Ovary (tissue), 3 donors: ENCODE measurements at regions not wholly inside any gene's neighbourhood (a gene's known extent, or its start where the extent isn't known, plus 50 kb on each side); places are given as distances from the start of the nearest gene placed in this dataset.

ENCODE experiments used
- CTCF ChIP-seq, 3 donors: fragments of 450-650 bp in 2 of 3; fragments of 200-600 bp in 1 of 3; IDR thresholded peaks; one replicate each; pipeline versions ENCODE4 v1.5.1 to v1.8.0; 2016 to 2022; ENCODE audit warnings: antibody characterized with exemption in 3 of 3, mild to moderate bottlenecking in 1 of 3
- EP300 ChIP-seq: sonication (generic); formaldehyde crosslinking; IDR thresholded peaks from one replicate; pipeline ENCODE4 v1.6.1; 2017; ENCODE audit warnings: antibody characterized with exemption
- POLR2A ChIP-seq: fragments of 450-650 bp; IDR thresholded peaks from one replicate; pipeline ENCODE4 v1.6.1; 2017; ENCODE audit warnings: antibody characterized with exemption, mild to moderate bottlenecking, moderate library complexity
- donor health status: DM: no; HTN: no; CAD: no.

- TF ChIP-seq CTCF (IDR thresholded peaks at IDR 0.05) (no peak), POLR2A (no peak), EP300 (no peak)
Observed at GRCh38 chr4:53840643-53841042, 223.8 kb downstream of the CHIC2 start.
